Hematopoietic multipotent progenitor cell treated with erythropoietin and hydrocortisone succinate and interleukin-3 and kit ligand, for 4 days (in vitro differentiated cells): ENCODE measurements at regions not wholly inside any gene's neighbourhood (a gene's known extent, or its start where the extent isn't known, plus 50 kb on each side); places are given as distances from the start of the nearest gene placed in this dataset.

Experiments
- DNase-seq: peaks from one replicate; pipeline ENCODE4 v3.0.0-alpha.2; 2015

DNA sequence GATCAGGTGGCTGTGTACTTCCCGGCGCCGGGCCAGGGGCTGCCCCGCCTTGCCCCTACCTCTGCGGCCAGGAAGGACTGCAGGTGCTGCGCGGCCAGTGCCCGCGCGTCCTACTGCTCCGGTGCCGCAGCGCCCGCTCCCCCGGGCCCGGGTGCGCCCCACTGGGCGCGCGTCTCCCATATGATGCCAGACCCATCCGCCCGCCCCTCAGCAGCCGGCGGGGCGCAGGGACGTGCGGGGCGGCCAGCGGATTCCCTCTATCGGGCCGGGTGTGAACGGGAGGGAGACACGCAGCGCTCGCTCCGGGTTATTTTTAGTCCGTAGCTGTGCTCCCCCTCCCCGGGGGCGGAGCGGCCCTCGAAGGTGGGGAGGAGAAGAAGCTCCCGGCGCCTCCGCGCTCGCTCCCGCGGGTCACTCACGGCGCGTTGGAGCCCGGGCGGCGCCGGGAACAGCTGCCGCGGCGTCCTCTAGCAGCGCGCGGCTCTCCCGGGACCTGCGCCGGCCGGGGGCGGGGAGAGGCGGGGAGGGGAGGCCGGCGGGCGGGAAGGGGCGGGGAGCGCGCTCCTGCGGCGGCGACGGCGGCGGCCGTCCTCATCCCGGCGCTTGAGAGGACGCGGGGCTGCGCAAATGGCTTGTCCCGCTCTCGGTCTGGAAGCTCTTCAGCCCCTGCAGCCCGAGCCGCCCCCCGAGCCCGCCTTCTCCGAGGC is 103.6 kb downstream of the UCHL1 start:
- DNase-seq, result peak; percentile 44

DNA sequence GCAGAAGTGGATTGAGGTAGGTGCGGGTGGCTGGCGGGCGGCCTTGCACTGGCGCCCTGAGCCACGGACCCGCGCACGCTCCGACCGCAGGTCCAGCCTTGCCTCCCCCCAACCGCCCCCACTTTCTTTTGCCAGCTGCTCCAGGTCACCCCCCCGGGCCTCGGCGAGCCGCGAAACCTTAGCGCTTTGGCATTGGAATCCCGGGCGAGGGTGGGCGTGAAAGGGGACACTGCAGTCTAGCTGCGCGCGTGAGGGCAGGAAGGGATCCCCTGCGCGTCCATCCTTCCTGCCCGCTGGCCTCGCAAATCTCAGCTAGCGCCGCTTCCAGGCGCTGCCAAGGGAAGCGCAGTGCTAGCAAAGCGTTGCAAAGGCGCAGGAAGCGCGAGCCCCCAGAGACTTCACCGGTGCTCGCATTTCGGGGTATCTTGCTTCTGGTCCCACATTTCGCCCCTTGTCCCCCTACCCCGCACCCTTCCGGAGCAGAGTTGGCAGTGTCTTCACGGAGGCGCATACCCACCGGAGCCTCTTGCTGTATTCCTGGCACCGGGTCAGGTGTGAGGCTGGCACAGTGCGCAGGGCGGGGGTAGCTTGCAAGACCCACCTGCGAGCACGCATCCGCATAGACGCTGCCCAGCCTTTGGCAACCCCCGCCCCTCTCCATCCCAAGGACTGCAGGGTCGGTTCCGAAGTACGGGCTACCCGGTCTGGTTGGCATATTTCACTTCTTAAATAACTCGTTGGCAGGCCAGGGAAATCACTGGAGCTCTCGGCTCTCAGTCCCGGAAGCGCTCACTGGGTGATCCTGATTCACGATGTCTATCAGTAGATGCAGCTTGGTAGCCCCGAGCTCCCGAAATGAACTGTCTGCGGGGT is 104.4 kb downstream of the UCHL1 start:
- DNase-seq, result peak; percentile 19

DNA sequence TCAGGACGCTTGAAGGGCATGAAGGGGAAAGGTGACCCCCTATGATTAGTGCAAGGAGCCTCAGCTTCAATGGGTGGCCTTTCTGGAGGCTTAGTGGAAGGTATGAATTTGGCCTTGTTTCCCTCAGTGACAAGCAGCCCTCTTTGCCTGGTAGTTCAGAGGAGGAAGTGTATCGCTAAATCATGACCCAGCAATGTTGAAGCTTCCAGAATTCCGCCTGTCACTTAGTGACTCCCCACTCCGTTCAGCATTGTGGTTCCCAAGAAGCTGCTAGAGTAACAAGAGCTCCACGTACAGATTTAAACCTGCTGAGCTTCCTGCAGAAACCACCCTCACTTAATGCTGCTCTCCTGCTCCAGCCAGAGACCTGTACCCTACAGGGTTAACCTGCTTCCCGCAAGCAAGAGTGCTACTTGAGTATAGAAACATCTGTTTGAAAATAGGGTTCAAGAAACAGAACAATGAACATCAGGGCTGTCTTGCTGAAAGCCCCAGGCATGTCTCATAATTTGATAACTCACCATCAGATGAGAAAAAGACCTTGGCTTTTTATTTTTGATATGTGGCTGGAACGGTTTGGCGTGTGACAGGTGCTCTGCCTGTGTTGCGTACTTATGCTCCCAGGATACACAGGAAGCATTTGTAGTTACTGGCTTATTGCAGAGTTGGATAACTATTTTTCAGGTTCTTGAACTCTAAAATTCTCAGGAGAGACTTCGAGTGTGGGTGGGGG is 105.2 kb downstream of the UCHL1 start:
- peak; percentile 25 for DNase-seq

DNA sequence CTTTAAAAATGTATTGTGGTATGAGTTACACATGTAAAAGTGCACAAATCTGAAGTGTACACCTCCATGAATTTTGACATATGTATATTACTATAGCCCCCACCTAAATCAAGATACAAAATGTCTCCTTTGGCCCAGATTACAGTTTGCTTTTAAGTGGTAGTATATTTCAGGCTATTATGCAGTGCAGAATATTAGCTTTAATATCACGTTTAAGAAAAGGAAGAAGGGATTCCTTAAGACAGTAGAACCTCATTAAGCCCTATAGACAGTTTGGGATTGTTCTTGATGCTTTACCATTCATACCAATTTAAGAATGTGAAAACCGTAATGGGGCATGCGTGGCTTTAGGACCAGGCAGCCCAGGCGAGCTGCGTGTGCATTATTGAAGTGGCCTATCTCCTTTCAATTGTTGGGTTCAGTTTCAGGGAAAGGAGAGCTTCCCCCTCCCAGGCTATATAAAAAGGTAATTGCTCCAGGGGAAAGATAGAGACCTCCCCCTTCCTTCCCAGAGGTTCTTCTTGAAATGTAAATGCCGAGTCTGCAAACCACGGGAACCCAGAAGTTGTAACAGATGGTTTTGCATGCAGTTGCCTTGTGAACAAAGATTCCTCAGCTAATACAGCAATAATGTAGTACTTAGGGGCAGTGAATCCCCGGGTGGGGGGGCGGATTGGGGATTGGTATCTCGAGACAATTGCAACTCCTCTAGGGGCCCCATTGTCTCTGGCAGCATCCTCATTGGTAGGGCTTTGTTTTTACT is 106.1 kb downstream of the UCHL1 start:
- no peak for DNase-seq

DNA sequence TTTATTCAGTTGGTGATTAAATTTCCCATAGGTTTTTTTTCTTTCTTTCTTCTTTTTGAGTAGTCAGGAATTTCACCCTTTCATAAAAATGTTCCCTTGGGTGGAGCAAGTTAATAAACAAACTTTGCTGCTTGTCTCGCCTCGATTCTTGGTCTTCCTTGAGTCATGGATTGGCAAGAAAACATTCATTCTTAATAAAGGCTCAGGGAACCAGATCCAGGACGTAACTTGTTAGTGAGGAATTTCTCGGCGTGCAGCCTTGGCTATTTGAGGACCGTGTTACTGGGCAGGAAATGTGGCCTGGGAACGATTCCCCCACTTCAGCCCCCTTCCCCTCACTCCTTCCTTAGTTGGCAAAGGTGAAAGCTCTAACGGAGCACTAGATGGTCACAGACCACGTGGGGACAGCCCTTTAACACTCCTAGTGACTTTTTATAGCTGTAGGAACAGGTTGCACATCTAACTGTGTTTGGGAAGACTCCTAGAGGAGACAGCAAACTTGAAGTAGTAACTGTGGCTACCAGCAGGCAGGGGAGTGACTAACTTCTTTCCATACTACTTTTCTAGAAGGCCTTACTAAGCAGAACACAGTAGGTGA is 106.8 kb downstream of the UCHL1 start:
- no peak for DNase-seq

DNA sequence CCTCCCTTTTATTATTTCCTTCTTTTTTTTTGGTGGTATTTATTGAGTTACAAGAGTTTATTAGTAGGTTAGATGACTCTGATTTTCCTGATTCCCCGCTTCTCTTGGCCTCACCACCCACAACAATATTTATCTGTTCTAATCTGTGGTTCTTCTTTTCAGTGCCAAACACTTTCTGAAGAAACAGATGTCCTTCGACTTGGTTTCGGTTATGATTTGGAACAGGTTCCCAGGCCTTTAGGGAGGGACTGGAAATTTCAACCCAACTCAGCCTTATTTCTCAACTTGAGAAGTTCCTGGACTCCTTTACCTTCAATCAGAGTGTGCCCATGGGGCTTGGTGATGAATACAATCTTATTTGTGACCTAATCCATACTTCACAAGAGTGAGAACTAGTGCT is 108.1 kb downstream of the UCHL1 start:
- no peak for DNase-seq

DNA sequence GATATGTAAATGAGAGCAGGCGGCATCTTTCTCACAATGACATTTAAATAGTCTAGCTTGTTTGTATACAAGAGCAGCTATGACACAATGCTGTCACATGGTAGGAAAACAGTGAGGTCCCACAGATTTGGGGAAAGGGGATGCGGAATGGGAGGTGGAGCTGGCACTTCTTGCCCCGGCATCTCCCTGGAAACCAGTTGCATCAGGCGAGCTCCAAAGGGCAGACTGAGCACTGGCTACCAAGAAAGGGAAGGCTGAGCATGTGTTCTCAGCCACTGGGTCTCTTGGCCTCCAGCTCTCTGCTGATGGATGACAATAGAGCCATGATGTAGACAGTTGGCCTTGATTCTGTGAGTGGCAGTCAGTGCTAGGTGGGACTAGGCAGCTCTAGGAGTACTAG is 109.0 kb downstream of the UCHL1 start:
- DNase-seq, result no peak

DNA sequence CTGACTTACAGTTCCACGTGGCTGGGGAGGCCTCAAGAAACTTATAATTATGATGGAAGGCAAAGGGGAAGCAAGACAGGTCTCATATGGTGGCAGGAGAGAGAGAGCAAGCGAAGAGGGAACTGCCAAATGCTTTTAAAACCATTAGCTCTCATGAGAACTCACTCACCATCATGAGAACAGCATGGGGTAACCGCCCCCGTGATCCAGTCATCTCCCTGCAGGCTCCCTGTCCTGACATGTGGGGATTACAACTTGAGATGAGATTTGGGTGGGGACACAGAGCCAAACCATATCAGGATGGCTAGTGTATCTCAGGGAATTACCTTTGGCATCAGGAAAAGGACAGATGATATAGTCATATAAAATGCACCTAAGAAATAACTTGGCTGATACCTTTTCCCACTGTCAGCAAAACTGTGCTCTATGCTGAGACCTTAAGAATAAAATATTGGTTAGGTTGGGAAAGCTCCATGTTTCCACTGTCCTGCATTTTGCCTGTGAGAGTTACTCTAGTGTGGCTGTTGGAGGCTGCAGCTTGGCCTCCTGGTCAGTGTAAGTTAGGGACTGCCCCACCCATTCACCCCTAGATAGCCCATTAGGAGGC is 110.3 kb downstream of the UCHL1 start:
- DNase-seq, result no peak

DNA sequence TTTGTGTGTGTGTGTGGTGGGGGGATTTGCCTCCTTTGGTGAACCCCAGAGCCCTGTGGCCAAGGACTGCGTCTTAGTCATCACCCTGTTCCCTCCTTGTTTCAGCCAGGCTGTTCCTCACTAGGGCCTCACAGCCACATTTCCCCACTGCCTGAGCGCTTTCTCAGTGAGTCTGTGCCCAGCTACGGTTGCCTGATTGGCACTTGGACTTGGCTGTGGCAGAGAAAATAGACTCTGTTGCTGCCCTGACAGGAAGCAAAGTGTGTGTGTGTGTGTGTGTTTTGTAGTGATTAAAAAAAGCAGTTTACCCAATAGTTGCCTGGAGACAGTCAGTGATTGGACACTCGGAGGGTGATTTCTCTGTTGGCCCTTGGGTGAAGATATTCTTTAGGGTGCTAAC is 113.0 kb downstream of the UCHL1 start:
- DNase-seq, result peak; percentile 84

DNA sequence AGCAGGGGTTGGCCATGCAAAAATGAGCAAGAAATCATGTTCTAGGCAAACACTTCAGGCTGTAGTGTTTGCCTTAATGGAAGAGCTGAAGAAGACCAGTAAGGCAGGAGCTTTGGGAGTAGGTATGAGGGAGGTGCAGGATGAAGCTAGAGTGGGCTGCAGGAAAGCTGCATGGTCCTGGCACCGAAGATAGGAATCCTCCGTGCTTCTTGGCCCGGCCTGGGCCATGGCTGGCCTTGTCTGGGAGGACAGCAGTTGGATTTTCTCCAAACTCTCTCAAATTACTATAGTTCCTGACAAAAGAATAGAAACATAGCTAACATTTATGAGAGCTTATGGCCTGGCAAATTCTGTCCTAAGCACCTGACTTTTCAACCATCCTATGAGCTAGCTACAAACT is 116.5 kb downstream of the UCHL1 start:
- no peak for DNase-seq

DNA sequence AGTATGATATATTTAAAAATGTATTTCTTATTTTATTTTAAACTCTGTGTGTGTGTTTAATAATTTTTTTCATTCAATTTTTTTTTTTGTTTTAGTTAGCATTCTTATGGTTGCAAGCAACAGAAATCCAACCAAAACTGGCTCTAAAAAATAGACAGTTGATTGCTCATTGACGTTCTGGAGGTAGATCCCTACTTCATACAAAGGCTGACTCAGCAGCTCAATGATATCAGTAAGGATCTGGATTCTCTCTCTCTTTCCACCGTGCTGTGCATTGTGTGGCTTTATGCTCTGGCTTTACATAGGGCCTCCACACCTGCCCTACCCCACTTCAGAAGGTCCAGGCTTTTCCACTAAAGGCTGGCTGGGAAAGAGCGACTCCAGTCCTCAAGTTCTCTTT is 117.8 kb downstream of the UCHL1 start:
- no peak for DNase-seq

DNA sequence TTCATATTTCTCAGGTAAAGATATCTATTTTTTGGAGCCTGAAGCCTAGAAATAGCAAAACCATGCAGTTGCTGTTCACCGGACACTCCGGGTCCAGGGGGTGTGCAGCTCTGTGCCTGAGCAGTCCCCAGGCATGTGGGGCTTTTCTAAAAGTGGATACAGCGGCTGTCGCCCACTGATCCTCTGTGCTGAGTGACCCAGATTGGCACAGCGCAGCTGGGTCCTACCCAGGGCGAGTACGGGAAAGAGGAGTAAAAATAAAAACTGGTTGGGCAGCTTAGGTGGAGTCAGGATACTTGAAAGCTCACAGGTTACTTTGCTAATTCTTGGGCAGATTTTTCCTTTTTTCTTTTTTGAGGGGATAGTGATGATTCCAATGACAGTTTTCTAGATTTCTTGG is 118.8 kb downstream of the UCHL1 start:
- DNase-seq, result no peak

DNA sequence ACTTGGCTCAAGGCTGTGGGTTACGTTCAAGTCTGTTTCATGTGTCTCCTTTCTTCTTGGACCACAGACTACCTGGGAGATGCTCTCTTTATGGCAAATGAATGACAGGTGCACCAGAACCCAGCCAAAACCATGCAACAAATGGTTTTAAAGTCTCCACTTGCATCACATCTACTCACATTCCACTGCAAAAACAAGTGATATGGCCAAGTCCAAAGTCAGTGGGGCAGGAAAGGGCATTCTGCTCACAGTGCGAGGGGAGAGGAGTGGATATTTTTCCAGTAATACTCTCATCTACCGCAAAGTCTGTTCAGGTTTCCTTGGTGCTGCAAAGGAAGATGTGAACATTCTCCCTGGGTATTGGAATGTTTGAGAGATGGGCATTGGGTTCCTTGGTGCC is 120.5 kb downstream of the UCHL1 start:
- DNase-seq, result no peak

DNA sequence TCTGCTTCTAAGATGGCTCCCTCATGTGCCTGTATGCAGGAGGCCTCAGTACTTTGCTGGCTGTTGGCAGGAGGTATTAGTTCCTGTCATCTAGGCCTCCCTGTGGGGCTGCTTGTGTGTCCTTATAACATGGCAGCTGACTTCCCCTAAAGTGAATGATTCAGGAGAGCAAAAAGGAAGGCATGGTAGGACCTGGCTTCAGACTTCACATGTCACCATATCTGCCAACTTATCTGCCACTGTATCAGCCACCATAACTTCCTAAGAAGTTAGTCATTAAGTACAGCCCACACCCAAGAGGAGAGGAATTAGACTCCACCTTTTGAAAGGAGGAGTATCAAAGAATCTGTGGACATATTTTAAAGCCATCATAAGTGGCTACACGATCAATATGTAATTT is 122.5 kb downstream of the UCHL1 start:
- DNase-seq, result no peak

DNA sequence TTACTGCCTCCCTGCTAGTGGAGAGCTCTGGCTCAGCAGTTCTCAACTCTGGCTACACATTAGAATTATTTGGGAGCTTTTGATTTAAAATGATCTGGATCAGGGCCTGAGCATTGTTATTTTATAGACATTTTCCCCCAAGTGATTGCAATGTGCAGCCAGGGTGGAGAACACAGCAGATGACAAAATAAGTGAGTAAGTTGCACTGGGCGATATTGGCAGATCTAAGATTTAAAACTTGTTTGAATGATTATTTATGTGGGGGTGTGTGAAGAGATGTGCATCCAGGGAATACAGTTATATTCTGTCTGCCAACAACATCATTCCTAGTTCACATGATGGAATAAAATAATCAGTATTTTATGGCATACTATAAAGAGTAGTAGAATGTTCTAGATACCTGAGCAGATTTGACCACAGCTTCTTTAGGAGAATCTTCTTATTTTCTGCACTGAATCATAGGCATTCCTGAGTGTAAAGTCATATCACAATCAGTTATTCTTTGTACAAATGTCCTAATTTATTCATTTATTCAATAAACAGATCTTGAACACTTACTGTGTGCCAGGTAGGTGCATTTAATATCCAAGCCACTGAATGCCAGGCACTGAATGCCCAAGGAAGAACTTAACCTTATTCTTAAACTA is 123.9 kb downstream of the UCHL1 start:
- DNase-seq, result no peak

DNA sequence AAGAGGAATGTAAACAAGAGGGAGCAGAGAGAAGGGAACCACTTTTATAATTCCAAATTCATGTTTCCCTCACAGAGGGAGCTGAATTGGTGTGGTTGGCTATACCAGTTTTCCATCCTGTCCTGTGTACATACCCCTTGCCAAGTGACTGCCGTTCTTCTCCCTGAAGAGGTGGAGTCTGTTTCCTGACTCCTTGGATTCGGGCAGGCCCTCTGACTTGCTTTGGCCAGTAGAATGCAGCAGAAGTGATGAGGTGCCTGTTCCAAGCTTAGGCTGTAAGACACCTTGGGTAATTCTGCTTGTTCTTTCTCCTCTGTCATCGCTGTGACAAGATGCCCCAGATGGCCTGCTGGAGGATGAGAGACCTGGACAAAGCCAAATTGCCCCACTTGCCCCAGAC is 124.7 kb downstream of the UCHL1 start:
- no peak for DNase-seq

DNA sequence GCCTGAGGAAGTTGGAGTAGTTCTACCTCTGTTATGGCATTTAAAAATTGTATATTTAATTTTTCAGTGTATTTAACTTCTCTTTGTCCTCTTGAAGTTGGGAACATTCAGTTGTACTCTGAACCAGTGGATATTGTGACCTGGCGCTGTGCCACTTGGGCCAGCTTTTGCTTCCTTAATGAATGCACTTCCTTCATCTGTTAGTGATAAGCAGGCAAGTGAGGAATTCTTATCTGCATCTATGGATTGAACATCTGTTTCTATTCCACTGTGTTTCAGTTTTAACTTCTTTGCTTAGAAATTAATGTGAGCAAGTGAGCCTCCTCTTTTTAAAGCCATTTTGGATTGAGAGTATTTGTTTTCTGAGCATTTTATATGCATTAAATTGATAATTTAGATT is 128.3 kb downstream of the UCHL1 start:
- DNase-seq, result peak; percentile 83

DNA sequence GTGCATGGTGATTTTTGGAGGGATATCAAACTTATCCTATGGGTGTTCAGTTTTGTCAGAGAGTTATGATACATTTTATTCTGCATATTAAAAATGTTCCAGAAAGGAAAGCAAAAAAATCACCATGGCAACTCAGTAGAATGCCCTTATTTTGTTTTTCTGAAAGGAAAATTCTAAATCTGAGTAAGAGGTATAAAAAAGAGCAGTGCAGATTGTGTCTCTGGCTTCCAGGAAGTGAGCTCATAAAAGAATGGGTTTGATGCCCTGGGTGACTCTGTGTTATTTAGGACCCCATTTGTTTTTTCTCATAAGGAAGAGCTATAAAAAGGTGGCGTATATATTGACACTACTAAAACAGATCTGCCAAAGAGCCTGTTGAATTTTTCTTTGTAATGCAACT is 128.8 kb downstream of the UCHL1 start:
- DNase-seq, result no peak

DNA sequence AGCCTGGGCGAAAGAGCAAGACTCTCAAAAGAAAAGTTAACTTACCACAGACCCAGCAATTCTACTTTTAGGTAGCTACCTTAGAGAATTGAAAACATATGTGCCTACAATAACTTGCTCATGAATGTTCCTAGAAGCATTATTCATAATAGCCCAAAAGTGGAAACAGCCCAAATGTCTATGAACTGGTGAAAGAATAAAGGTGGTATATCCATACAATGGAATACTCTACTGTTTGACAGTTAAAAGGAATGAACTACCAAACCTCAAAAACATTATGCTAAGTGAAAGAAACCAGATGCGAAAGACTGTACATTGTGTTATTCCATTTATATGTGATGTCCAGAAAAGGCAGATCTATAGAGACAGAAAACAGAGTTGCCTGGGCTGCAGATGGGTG is 131.4 kb downstream of the UCHL1 start:
- DNase-seq, result no peak

DNA sequence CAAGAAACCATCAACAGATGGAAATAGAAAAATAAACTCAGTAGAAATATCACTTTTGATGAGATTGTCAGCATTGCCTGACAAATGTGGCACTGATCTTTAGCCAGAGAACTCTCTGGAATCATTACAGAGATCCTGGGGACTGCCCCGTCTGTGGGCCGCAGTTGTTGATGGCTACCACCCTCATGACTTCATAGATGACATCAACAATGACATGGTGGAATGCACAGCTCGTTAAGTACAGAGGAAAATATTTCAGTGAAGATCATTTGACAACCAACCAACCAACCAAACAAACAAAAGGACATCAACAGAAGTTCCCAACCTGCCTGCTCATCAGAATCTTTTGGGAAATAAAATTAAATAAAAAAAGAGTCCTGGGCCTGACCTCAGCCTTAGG is 132.6 kb downstream of the UCHL1 start:
- DNase-seq, result no peak

DNA sequence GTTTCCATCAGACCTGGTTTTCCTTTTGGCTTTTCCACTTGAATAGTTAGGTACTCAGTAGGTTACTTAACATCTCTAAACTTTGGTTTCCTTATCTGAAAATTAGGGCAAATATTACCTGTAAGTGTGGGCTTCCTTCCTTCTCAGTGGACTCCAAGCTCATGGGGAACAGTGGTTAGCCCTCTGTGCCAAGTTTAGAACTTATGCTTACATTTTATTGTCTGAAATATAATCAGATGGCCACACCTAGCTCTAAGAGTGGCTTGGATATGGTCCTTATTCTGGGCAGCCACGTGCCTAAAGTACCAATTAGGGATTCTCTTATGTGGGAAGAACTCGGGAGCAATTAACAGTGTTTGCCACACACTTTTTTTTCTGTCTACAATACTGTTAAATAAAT is 133.9 kb downstream of the UCHL1 start:
- no peak for DNase-seq

DNA sequence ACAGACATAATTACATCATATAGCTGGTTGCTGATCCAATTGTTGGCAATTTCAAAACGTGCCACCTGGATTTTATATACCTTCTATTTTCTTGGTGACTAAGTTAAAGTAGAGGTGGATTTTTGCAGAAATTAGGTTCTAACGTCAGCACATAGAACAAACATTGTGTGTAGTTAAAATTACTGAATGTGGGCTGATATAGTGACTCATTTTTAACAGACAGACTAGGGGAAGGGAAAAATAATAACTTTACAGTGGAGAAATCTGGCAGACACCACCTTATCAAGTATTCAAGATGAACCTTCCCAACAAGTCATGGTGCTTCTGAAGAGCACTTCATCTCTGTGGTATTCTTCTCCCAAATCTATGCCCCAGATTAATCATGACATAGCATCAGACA is 134.5 kb downstream of the UCHL1 start:
- no peak for DNase-seq
